GM18868 (cell line): ENCODE measurements at regions not wholly inside any gene's neighbourhood (a gene's known extent, or its start where the extent isn't known, plus 50 kb on each side); places are given as distances from the start of the nearest gene placed in this dataset.
"Not testable (repeated sequence)": the region's sequence is repeated elsewhere in the genome, so short reads cannot be mapped to it uniquely, and the experiment has no call there.

Source experiments
- ATAC-seq: cut with Tn5 transposase; IDR thresholded peaks from one replicate; pipeline ENCODE4 v1.9.1; 2021; ENCODE audit warnings: mild to moderate bottlenecking, moderate library complexity; ENCODE audit not compliant: unreplicated experiment

GRCh38 chr10:124194199-124194824 is 100.9 kb upstream of the CHST15 start:
- ATAC-seq: no peak

DNA sequence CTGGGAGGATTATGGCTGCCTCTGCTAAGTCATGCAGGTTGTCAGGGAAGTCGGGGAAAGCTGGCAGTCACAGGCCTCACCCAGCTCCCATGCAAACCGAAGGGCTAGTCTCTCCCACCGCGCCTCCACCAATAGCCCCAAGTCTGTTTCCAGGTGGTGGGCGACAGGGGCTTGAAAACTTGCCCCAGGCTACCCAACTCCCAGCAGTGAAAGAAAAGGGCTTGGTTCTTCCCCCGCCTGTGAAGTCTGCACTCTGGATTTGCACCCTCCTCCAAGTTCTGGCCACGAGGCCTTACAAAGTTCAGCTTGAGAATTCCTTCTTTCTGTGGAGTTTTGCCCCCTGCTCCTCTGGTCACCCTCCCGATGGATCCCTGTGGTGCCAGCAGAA is 99.9 kb upstream of the CHST15 start:
- no peak for ATAC-seq

DNA sequence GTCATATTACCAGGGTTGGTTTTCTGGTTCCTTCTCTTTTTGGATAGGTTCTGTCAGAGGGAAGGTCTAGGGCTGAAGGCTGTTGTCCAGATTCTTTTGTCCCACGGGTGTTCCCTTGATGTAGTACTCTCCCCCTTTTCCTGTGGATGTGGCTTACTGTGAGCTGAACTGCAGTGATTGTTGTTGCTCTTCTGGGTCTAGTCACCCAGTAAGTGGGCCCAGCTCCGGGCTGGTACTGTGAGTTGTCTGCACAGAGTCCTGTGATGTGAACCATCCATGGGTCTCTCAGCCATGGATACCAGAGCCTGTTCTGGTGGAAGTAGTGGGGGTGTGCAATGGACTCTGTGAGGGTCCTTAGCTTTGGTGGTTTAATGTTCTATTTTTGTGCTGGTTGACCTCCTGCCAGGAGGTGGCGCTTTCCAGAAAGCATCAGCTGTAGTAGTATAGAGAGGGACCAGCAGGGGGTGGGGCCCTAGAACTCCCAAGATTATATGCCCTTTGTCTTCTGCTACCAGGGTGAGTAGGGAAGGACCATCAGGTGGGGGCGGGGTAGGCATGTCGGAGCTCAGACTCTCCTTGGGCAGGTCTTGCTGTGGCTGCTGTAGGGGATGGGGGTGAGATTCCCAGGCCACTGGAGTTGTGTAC is 99.4 kb upstream of the CHST15 start:
- not testable (repeated sequence) for ATAC-seq

DNA sequence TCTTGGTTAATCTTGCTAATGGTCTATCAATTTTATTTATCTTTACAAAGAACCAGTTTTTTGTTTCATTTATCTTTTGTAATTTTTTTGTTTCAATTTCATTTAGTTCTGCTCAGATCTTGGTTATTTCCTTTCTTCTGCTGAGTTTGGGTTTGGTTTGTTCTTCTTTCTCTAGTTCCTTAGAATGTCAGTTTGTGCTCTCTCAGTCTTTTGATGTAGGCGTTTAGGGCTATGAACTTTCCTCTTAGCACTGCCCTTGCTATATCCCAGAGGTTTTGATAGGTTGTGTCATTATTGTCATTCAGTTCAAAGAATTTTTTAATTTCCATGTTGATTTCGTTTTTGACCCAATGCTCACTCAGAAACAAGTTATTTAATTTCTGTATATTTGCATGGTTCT is 97.1 kb upstream of the CHST15 start:
- not testable (repeated sequence) for ATAC-seq

- no peak for ATAC-seq
Measured at GRCh38 chr10:124186956-124187355, 93.6 kb upstream of the CHST15 start.

GRCh38 chr10:124185084-124185483 is 91.7 kb upstream of the CHST15 start:
- no peak for ATAC-seq

DNA sequence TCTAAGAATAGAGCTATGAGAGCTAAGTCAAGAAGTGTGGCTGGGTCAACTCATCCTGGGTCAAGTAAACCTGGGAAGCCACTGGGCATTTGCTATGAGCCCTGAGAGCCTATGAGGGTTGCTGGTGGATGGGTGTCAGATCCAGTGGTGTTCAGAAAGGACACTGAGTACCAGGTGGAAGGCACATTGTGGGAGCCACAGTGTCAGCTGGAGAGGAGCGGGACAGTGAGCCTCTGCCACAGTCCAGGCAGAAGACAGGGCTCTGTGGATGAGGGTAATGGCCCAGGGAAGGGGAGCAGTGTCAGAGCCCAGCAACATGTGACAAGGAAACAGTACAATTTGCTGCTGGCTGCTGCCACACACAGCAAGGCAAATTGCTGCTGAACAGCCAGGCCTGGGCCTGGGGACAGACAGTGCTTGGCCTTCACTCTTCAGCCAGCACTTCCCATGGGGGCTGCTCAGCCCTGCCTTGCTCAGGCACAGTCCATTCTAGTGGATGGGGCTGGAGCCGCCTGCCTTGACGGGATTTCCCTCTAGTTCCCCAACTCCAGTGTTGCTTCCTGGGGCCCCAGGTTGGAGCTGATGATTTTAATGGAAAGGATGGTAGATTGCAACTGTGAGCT is 90.9 kb upstream of the CHST15 start:
- ATAC-seq: no peak

DNA sequence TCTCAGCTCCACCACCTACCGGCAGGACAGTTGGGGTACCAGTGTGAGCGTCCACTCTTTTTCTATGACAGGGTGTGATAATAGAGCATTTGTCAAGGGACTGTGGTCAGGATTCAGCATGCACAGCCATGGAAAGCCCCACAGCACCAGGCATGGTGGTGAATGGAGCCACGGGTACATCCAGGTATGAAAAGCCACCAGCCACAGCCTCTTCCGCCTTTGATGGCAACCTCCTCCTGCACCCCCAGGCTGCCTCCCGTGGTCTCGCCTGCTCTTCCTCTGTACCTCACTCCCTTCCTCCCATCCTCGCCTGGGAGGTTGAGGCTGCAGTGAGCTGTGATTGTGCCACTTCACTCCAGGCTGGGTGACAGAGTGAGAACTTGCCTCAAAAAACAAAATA is 90.2 kb upstream of the CHST15 start:
- ATAC-seq: no peak

GRCh38 chr10:124182088-124182541 is 88.7 kb upstream of the CHST15 start:
- ATAC-seq: no peak

- ATAC-seq: no peak
Measured at GRCh38 chr10:124181656-124182055, 88.3 kb upstream of the CHST15 start.

GRCh38 chr10:124180947-124181549 is 87.7 kb upstream of the CHST15 start:
- no peak for ATAC-seq

GRCh38 chr10:124180044-124180745 is 86.8 kb upstream of the CHST15 start:
- no peak for ATAC-seq

DNA sequence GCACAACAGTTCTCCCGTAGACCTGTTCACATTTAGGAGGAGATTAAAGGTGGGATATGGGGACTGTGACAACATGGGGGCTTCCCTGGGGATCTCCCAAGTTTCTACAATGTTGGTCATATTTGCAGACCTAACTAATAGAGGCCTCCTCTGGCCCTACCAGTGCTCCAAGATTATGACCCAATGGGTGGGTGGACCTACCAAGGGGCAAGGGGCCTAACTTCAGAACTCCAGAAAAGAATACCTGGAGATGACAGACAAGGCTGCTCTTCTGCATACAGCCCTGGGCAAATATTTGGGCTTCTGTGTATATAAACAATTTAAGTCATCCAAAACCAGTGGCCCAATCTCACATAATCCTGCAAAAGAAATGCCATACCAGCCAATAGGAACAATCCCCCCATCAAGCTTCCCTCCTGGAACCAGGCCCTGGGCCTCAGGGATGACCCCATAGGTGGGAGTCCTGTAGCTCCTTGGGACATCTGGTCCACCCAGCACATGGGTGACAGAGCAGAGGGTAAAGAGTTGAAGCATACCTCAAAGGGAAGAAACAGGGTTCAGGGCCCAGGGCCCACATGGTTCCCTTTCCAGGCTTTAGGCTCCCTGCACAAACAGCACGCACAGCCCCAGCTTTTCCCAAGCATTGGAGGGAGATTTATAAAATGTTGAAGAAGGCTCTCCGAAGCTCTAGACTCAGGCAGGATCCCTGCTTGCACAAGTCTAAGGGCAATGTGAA is 86.1 kb upstream of the CHST15 start:
- no peak for ATAC-seq

- ATAC-seq: no peak
Measured at GRCh38 chr10:124177180-124177518, 83.8 kb upstream of the CHST15 start.

DNA sequence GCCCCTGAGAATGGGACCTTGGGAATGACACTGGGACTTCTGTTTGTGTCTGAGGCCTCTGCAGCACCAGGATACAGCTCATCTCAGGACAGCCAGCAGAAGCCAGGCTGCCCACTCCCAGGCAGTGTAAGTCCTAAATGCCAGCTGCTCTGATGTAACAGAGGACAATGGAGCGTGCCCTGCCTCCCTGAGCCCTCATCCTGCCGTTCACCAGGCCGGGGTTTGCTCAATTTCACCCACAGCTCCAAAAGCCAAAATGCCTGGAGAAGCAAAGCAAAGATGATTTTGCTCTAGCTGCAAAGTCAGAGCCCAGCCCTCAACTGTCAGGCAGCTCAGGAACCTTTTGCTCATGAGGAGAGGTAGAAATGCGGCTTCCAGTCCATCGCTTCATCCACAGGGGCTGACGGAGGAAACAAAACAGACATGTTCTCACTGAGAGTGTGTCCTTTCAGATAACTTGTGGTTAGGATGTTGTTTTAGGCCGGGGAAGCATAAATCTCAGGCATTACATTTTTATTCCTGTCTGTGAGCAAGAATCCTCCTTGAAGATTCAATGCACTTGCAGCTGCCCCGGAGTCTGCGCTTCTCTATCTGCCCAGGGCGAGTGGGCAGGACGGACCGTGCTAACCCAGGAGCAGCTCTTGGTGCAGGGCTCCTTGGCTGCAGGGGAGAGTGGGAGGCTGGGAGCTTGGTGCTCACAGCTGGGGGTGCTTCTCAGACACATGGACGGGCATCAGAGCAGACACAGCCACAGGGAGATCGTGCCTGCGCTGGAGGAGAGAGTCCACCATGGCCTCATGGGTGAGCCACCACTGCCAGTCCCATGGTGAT is 83.2 kb upstream of the CHST15 start:
- ATAC-seq: no peak

DNA sequence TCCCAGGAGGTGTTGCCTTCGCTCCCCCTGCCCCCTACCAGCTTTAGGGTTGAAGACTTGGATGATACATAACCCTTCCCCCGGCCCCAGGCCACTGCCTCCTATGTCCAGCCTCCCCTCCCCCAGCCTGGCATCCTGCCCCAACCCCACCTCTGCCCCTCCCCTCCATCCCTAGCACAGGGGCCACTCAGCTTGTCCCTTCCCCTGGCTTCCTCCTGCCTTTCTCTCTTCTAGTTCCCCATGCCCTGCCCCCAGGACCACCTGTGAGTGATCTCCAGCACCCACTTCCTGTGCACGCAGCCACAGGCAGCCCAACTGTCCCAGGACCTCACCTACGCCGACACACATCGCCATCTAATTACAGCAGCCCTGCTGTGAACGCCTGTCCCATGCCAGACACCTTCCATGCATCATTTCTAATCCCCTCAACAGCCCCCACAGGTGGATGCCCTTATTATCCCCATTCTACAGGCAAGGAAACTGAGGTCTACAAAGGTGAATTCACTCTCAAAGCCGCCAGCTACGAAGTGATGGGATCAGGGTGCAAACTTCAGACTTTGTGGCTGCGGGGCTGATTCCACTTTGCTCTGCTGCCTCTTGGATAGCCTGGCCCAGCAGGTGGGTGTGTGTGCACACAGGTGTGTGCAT is 82.4 kb upstream of the CHST15 start:
- no peak for ATAC-seq

DNA sequence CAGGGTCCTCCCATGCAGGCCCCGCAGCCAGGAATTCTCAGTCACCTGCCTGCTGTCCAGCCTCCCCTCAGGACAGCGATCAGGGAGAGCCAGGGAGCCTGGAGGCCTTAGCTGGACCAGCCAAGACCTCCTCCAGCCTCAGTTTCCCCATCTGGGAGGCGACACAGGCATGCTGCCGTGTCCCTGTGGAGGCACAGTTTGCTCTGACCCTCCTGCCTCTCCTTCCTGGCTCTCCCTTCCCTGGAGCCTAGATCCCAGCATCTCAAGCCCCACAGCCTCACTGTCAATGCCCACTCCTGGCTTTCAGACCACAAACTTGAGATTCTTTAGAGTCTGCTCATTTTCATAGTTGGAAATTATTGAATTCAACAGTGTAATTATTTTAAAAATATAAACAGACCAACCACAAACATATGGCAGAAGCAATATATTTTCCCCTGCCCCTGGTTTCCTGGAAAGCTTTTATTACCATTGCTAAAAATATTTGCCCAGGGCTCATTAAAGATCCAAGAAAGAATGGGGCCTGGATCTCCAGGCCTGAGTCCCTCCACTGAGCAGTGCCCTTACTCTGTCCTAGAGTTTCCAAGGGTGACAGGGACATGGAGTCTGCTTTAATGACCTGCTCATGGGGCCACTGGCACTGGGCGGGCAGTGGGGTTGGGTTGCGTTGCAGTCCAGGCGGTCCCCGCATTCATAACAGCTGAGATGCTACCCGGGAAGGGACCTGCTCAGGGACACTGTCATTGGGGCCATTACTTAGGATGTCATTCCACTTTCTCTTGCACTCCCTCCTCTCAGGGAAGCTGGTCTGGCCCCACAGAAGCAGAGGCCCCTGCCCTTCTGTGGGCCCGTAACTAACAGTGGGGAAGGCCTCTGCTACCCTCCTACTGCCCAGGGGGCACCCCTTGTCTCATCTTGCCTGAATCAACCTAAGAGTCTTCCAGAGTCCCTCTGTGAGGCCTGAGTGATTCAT is 81.6 kb upstream of the CHST15 start:
- ATAC-seq: no peak

- ATAC-seq: no peak
Measured at GRCh38 chr10:124174071-124174566, 80.7 kb upstream of the CHST15 start.
